ENCODE measurements at regions not wholly inside any gene's neighbourhood (a gene's known extent, or its start where the extent isn't known, plus 50 kb on each side); places are given as distances from the start of the nearest gene placed in this dataset.
"Not testable (repeated sequence)": the region's sequence is repeated elsewhere in the genome, so short reads cannot be mapped to it uniquely, and the experiment has no call there.

- Histone ChIP-seq H3K4me2 (no peak overlapping the region), H3K27ac (no peak overlapping the region), H3K4me1 (no peaks in the 10 kb centered on the region), H3K9me3 (no peaks in the 10 kb centered on the region), H3K4me3 (no peak overlapping the region)
- no peak for ATAC-seq
- no peak for FAIRE-seq
- ChIA-PET POLR2A (no interaction called here), CTCF (no interaction called here)
- no peak for DNase-seq (ENCODE audit: low read depth in 1 of 2, low spot score in 1 of 2)
- TF ChIP-seq ZSCAN20 (CRISPR knock-in tag; IDR thresholded peaks at IDR 0.05) (no peak), CHD2 (IDR thresholded peaks at IDR 0.05; ENCODE audit: low read length, partially characterized antibody) (no peak)
- WGBS (ENCODE audit: missing lambda C conversion rate): 82% methylated on average over 1 of the region's 1 CpG
Measured at GRCh38 chr14:85075694-85076476, 454.1 kb upstream of the FLRT2 start.

DNA sequence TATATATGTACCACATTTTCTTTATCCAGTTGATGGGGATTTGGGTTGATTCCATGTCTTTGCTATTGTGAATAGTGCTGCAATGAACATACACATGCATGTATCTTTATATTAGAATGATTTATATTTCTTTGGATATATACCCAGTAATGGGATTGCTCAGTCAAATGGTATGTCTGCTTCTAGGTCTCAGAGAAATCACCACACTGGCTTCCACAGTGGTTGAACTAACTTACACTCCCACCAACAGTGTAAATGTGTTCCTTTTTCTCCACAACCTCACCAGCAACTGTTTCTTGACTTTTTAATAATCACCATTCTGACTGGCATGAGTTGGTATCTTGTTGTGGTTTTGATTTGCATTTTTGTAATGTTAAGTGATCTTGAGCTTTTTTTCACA lies 452.2 kb upstream of the FLRT2 start:
- H3K27ac ChIP-seq; H3K4me2 ChIP-seq; H3K4me3 ChIP-seq; FAIRE-seq; DNase-seq (ENCODE audit: low read depth in 1 of 2, low spot score in 1 of 2); POLR2A ChIA-PET; H3K9me3 ChIP-seq; H3K4me1 ChIP-seq; ATAC-seq: not testable (repeated sequence)
- CTCF ChIA-PET: interaction anchor here (0.7 kb wide), 1 partner anchor 46 kb away, joined by 3 read pairs; no protein-coding TSS in a partner anchor

DNA sequence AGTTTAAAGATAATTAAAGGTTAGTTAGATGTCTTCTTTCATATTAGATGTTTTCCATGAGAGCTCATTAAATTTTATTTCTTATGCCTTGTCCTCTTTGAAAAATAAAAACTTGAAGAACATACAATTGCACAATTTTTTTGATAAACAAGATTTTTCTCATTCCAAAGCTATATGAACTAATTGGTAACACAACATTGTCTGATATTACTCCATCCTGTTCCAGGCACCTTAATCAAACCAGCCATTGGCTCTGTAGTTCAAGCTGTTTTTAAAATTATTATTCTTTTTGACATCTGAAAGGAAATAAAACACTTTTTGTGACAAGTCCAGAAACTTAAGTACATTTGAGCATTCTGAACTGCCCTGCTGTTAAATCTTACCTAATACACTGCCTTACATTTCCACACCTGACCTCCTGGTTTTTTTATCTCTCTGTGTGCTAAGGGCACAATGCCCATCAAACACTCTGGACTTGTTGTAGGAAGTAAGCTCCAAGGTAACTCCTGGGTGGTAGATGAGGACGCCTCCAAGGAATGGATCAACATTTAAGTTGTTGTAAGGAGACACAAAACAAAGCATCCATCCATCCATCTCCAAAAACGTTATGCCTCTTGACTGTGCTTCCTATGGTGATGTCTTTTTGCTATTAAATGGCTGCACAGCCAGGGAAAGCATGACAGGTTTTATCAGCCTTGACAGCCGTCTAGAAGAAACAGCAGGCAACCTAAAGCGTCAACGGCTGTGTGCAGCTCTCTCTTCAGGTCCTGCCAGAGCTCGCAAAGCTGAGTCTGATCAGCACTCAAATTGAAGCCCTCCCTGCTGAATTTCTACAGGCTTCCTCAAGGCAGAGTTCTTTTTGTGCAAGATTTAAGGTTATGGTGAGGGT lies 449.9 kb upstream of the FLRT2 start:
- no peak for ATAC-seq
- Histone ChIP-seq H3K27ac (no peak overlapping the region), H3K4me1 (no peaks in the 10 kb centered on the region), H3K4me3 (no peak overlapping the region), H3K9me3 (no peaks in the 10 kb centered on the region), H3K4me2 (no peak overlapping the region)
- no peak for FAIRE-seq
- 28% methylated on average over 6 of the region's 6 CpGs for WGBS (ENCODE audit: missing lambda C conversion rate)
- ChIA-PET CTCF (no interaction called here), POLR2A (no interaction called here)
- DNase-seq (ENCODE audit: low read depth in 1 of 2, low spot score in 1 of 2): no peak
- TF ChIP-seq, protein P1, sequence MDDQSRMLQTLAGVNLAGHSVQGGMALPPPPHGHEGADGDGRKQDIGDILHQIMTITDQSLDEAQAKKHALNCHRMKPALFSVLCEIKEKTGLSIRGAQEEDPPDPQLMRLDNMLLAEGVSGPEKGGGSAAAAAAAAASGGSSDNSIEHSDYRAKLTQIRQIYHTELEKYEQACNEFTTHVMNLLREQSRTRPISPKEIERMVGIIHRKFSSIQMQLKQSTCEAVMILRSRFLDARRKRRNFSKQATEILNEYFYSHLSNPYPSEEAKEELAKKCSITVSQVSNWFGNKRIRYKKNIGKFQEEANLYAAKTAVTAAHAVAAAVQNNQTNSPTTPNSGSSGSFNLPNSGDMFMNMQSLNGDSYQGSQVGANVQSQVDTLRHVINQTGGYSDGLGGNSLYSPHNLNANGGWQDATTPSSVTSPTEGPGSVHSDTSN (IDR thresholded peaks at IDR 0.05): no peak
- no peak for TF ChIP-seq ZNF302 (CRISPR knock-in tag; IDR thresholded peaks at IDR 0.05)
- TF ChIP-seq ATOH8 (CRISPR knock-in tag; IDR thresholded peaks at IDR 0.05; ENCODE audit: low read depth): no peak
- TF ChIP-seq CEBPB (IDR thresholded peaks at IDR 0.05): no peak
- TF ChIP-seq, protein P2, sequence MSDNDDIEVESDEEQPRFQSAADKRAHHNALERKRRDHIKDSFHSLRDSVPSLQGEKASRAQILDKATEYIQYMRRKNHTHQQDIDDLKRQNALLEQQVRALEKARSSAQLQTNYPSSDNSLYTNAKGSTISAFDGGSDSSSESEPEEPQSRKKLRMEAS (IDR thresholded peaks at IDR 0.05): no peak
- TF ChIP-seq POLR2AphosphoS2 (conservative IDR thresholded peaks at IDR 0.05; ENCODE audit: low read length): no peak
- TF ChIP-seq HOXB5 (CRISPR knock-in tag; IDR thresholded peaks at IDR 0.05): no peak
- no peak for TF ChIP-seq CBX8 (IDR thresholded peaks at IDR 0.05)
- TF ChIP-seq BCL3 (IDR thresholded peaks at IDR 0.05): no peak
- TF ChIP-seq POLR2A (IDR thresholded peaks at IDR 0.05; ENCODE audit: low read length): no peak

DNA sequence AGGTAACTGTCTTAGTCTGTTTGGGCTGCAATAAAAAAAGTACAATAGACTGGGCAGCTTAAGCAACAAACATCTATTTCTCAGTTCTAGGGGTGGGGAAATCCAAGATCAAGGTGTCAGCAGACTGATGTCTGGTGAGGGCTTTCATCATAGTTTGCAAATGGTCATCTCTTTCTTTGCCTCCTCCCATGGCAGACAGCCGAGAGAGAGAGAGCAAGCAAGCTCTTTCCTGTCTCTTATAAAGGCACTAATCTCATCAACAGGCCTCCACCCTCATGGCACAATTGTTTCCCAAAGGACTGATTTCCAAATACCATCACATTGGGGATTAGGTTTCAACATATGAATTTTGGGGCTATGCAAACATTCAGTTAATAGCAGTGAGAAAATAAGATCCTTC lies 445.6 kb upstream of the FLRT2 start:
- POLR2A ChIA-PET: no interaction called here
- Histone ChIP-seq H3K9me3 (no peaks in the 10 kb centered on the region), H3K4me1 (no peaks in the 10 kb centered on the region), H3K4me2 (no peak overlapping the region), H3K4me3 (no peak overlapping the region), H3K27ac (no peak overlapping the region)
- WGBS (ENCODE audit: missing lambda C conversion rate): 17% methylated on average over 1 of the region's 1 CpG
- ATAC-seq (no peak), DNase-seq (ENCODE audit: low read depth in 1 of 2, low spot score in 1 of 2) (no peak), FAIRE-seq (no peak)
- CTCF ChIA-PET: no interaction called here
- TF ChIP-seq CHD4 (IDR thresholded peaks at IDR 0.05; ENCODE audit: borderline replicate concordance): no peak
- TF ChIP-seq CHD2 (IDR thresholded peaks at IDR 0.05; ENCODE audit: low read length, partially characterized antibody): no peak
- TF ChIP-seq POLR2A (IDR thresholded peaks at IDR 0.05; ENCODE audit: low read length): no peak
- no peak for TF ChIP-seq FOSL2 (IDR thresholded peaks at IDR 0.05)
- no peak for TF ChIP-seq FOSL2 (CRISPR knock-in tag; IDR thresholded peaks at IDR 0.05)
- TF ChIP-seq MYC (IDR thresholded peaks at IDR 0.05; ENCODE audit: borderline replicate concordance, low read length): no peak
